Esophagus muscularis mucosa (tissue), 2 donors: ENCODE measurements at regions not wholly inside any gene's neighbourhood (a gene's known extent, or its start where the extent isn't known, plus 50 kb on each side); places are given as distances from the start of the nearest gene placed in this dataset.

Experiments
- EP300 ChIP-seq: sonication (generic); formaldehyde crosslinking; IDR thresholded peaks from one replicate; pipeline ENCODE4 v1.6.1; 2017; ENCODE audit warnings: antibody characterized with exemption
- POLR2A ChIP-seq: fragments of 450-650 bp; IDR thresholded peaks from one replicate; pipeline ENCODE4 v1.6.1; 2017; ENCODE audit warnings: antibody characterized with exemption, moderate library complexity, mild to moderate bottlenecking, low read depth

GRCh38 chr19:31018936-31019335 lies 330.3 kb downstream of the TSHZ3 start:
- no peak for TF ChIP-seq EP300
- TF ChIP-seq POLR2A, result no peak
